Glomerular visceral epithelial cell (primary cell): ENCODE measurements at regions not wholly inside any gene's neighbourhood (a gene's known extent, or its start where the extent isn't known, plus 50 kb on each side); places are given as distances from the start of the nearest gene placed in this dataset.

ENCODE experiments used
- DNase-seq: peaks from one replicate; pipeline ENCODE4 v3.0.0-alpha.2; 2016; ENCODE audit errors: extremely low spot score

DNA sequence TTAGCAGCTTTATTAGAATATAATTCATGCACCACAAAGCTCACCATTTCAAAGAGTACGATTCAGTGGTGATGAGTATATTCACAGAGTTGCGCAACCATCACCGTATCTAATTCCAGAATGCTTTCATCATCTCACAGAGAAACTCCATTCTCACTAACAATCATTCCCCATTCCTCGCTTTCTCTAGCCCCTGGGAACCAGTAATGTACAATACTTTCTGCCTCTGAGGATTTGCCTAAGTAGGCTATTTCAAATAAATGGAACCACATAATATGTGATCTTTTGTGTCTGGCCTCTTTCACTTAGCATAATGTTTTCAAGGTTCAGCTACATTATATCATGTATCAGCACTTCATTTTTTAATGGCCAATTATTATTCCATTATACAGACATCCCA, 145.1 kb upstream of the ADAMTS16 start:
- DNase-seq, result peak; percentile 49

DNA sequence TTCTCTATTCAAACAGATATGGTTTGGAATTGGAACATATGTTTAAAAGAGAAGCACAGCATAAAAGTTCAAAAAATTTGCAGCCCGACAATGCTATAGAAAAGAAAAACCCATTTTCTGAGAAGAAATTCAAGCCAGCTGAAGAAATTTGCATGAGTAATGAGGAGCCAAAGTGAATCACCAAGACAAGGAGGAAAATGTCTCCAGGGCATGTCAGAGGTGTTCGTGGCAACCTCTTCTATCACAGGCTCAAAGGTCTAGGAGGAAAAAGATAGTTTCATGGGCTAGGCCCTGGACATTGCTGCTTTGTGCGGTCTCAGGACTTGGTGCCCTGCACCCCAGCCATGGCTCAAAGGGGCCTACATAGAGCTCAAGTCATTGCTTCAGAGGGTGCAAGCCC, 134.8 kb upstream of the ADAMTS16 start:
- DNase-seq, result no peak

GRCh38 chr5:5006548-5006947, 133.6 kb upstream of the ADAMTS16 start:
- DNase-seq, result no peak

GRCh38 chr5:5009240-5009639, 130.9 kb upstream of the ADAMTS16 start:
- DNase-seq, result no peak

DNA sequence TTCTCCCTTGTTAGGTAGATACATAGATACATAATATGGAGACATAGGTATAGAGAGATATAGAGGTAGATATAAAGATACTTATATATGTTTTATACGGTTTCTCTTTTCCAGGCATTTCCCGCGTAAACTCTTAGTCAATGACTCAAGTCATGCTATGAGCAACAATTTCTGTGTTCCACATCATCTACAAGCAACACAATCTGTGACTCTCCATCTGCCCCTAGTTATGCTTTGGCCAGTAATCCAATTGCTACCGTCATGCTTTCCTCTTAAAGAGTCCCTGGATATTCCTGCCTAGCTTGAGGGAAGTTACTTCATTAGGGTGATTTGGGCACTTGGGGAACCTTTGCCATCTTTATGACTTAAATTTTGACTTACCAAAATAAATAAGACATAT, 129.0 kb upstream of the ADAMTS16 start:
- DNase-seq, result no peak

- peak; percentile 68 for DNase-seq
Measured at GRCh38 chr5:5014586-5015235, 125.4 kb upstream of the ADAMTS16 start.

DNA sequence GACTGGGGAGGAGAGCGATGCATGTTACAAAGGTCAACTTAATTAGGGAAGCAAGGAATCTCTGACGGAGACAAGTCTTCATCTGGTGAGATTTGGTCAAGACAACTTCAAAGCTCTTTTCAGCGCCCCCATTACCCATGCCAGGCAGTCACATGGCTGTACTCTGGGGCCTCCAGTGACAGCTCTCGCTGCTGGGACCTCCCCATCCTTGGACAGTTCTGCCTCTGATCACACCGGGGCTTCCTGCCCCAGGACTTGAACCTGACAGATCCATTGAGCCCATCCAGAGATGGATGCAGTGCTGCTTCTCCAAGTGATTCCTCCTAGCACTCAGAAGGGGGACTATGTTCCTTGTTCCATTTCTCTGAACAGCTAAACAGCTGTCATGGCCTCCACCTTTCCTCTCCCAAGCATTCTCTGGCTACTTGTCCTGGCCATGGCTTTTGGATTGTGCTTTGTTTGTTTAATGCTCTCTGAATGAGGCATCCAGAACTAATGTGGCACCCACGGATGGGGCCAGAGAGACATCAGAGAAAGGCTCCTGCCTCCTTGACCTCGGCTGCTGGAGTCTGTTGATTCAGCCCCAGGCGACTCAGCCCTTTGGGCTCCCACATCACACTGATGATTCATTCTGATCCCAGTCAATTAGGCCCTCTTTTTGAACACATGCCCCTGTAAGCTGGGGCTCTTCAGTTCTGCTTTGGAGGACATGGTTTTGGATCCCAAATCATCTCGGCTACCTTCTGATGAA, 122.1 kb upstream of the ADAMTS16 start:
- peak; percentile 60 for DNase-seq

DNA sequence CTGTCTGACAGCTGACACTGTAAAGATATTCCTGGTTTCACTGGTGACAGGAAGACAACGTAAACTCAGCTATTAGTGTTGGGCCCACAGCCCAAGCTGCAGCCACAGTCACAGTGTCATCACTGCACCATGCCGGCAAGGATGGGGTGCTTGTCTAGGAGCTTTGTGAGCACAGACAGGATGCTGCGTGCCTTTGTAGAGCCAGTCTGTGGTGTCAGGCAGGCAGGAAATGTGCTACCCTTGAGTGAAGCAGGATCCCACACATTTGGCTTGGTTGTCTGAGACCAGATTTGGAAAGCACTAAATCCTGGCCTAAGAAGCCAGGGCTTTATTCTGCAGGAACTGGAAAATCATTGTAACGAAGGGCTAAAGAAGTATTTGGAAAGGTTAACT, 121.6 kb upstream of the ADAMTS16 start:
- peak; percentile 51 for DNase-seq

DNA sequence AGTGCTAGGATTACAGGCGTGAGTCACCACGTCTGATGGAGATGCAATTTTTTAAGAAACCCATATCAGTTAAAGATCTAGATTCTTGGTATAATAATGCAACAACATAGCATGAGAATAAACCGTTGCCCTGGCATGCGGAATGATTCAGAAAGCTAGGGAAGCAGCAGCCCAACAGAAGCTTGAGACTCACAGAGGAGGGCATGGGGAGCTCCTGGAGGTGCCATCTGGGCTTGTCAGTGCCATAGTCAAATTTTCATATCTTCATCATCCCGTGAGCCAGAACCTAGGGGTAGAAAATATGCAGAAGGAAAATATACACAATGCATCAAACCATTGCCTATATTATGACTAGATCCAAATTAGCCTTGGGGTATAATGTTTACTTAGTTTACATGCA, 118.7 kb upstream of the ADAMTS16 start:
- DNase-seq, result no peak

GRCh38 chr5:5025098-5025773, 114.9 kb upstream of the ADAMTS16 start:
- DNase-seq, result no peak

DNA sequence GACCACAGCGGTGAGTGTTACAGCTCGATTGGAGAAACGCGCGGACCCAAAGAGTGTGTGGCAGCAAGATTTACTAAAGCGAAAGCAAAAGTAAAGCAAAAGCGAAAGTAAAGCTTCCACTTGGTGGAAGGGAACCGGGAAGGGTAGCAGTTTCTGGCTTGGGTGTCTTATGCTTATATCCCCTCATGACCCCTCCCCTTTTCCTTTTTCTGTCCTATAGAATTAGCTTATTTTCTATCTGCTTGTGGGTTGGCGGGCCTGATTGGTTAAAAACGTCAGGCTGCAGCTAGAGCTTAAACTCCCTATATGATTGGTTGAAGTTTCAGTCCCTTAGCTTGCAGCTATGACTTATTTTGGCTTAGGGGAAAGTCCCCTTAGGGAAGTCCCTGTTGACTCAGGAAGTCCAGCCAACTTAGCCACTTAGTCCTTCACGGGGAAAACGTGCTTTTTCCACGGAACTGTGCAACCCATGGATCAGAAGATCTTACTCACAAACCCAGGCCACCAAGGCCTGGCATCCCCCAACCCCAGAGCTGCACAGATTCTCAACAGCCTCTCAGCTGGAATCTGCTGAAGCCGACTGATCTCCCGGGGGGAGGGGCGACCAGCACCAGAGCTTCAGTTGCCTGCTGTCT, 114.2 kb upstream of the ADAMTS16 start:
- DNase-seq, result peak; percentile 82

- peak; percentile 54 for DNase-seq
Measured at GRCh38 chr5:5026409-5026785, 113.7 kb upstream of the ADAMTS16 start.

DNA sequence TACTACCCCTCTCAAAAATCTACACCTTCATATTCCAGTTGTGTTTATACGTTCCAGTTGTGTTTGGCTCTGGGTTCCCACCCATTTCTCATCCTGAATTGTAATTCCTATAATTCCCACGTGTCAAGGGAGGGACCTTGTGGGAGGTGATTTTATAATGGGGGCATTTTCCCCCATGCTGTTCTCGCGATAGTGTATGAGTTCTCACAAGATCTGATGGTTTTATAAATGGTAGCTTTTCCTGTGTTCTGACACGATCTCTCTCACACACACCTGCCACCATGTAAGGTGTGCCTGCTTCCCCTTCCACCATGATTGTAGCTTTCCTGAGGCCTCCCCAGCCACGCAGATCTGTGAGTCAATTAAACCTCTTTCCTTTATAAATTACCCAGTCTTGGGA, 108.5 kb upstream of the ADAMTS16 start:
- DNase-seq, result no peak

GRCh38 chr5:5037674-5038073, 102.5 kb upstream of the ADAMTS16 start:
- no peak for DNase-seq

DNA sequence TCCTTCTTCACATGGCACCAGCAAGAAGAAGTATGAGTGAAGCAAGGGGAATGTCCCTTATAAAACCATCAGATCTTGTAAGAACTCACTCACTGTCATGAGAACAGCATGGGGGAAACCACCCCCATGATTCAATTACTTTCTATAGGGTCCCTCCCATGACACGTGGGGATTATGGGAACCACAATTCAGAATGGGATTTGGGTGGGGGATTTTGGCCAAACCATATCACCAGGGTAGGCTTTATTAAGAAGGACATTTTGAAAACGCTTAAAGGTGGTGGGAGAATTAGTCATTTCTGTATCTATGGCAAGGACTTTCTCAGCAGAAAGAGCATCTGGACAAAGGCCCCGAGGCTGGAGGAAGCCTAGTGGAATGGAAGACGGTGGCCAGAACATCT, 100.2 kb upstream of the ADAMTS16 start:
- DNase-seq, result no peak

- no peak for DNase-seq
Measured at GRCh38 chr5:5040712-5041111, 99.4 kb upstream of the ADAMTS16 start.

DNA sequence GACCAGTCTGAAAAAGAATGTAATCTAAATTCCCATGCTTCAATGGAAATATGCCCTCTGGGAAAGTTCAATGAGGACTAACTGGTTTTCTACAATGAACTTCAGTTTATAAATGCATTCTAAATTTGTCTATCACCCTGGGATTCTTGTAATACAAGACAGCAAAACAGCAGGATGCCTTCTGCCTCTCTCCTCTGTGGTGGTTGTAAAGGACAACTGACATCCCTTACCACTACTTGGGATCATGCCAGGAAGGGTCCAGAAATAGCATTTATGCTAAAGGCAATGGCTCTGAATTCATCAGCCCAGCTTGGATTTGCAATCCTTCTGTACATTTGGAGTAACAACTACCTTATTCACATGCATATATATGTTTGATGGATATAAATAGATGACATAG, 97.3 kb upstream of the ADAMTS16 start:
- DNase-seq, result no peak

DNA sequence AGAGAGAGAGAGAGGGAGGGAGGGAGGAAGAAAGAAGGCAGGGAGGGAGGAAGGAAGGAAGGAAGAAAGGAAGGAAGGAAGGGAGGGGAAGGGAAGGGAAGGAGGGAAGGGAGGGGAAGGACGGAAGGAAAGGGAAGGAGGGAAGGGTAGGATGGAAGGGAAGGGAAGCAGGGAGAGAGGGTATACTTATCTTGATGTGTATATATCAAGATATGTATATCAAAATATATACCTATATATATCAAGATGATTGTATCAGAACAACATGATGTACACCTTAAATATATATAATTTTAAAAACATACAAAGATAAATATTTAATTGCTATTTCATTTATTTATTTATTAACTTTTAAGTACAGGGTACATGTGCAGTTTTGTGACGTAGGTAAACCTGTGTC, 96.8 kb upstream of the ADAMTS16 start:
- DNase-seq, result no peak

DNA sequence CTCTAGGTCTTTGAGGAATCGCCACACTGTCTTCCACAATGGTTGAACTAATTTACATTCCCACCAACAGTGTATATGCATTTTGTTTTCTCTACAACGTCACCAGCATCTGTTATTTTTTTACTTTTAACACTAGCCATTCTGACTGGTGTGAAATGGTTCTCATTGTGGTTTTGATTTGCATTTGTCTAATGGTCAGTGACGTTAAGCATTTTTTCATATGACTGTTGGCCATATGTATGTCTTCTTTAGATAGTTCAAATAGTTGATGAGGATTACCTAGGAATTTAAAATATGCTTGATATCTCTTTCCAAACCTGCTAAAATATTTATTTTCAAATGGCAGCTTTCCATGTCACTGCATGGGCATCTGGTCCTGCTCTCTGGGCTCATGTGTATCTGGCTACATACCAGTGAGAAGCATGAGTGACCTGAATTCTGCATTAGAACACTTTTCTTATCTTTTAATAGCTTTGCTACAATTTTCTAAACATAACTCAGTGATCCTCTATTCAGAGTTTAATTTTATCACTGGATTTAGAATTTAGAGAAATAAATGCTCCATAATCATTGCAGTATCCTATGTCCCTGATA, 95.8 kb upstream of the ADAMTS16 start:
- DNase-seq, result no peak

DNA sequence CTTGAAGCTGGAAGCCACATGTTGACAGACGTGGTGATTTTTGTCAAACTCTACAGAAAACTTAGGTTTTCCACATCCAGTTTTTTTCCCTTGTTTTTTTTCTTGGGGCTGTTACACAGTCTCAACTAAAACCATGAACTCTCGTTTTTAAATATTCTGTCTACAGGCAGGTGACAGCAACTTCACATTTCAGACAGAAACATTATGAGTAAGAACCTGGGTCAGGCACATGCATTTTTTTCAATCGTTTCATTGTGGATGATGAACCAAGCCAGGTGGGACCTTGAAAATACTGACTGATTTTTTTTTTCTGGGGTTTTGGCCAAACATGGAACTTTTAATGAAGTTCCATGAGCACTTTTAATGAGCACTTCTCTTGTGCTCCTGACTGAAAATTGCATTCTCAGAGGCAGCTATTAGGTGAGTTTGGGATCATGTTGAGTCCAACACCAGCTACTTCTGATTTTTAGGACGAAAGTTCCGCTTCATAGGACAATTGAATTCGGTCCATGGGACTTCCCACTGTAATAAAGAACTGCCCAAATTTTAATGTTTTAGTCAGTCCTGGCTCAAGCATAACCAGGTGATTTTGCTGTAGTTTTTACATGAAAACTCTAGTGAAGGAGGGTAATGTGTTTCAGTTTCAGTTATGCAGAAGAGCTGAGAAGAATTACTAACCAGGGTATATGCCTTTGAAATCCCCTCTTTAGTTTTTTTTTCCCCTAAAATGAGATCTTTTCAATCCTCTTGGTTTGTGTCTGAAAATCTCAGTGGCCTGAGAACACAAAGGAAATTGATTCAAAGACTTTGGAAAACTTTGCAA, 93.2 kb upstream of the ADAMTS16 start:
- DNase-seq, result no peak

DNA sequence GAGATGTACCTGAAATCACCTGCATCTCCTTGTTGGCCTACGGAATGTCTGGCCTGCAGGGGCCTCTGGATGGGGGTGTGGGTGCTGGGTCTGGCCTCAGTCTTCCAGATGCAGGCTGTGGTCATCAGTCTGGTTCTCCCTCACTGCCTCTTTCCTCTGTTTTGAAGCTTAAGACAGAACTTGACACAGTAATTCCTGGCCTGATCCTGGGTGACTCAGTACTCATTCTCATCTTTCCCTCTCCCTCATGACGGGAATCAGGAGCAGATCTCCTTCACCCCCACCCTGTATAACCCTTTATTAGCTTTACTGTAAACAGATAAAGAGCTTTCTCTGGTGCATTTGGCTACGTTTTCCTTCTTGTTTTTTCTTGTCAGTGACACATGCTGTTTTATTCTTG, 89.3 kb upstream of the ADAMTS16 start:
- no peak for DNase-seq
